Stimulated activated CD8-positive, alpha-beta memory T cell treated with anti-CD3 and anti-CD28 coated beads, Interleukin-15, amount 100 ng/mL, for 4 hours (primary cell): ENCODE measurements at regions not wholly inside any gene's neighbourhood (a gene's known extent, or its start where the extent isn't known, plus 50 kb on each side); places are given as distances from the start of the nearest gene placed in this dataset.

Experiments
- DNase-seq, 2 donors: peaks; one replicate each; pipeline ENCODE4 v3.0.0-alpha.2; 2020; ENCODE audit warnings: low read depth in 2 of 2

GRCh38 chr11:134691985-134692384 lies 279.9 kb upstream of the B3GAT1 start:
- DNase-seq, result no peak

- no peak for DNase-seq
Measured at GRCh38 chr11:134691295-134691873, 279.3 kb upstream of the B3GAT1 start.

GRCh38 chr11:134689886-134690285 lies 277.8 kb upstream of the B3GAT1 start:
- no peak for DNase-seq

GRCh38 chr11:134687548-134687947 lies 275.5 kb upstream of the B3GAT1 start:
- DNase-seq, result no peak

- no peak for DNase-seq
Measured at GRCh38 chr11:134686460-134687061, 274.5 kb upstream of the B3GAT1 start.

GRCh38 chr11:134685793-134686380 lies 273.8 kb upstream of the B3GAT1 start:
- DNase-seq, result no peak

- DNase-seq, result no peak
Measured at GRCh38 chr11:134684576-134684975, 272.5 kb upstream of the B3GAT1 start.

GRCh38 chr11:134683860-134684259 lies 271.8 kb upstream of the B3GAT1 start:
- no peak for DNase-seq

GRCh38 chr11:134682577-134682976 lies 270.5 kb upstream of the B3GAT1 start:
- no peak for DNase-seq

GRCh38 chr11:134679592-134679991 lies 267.6 kb upstream of the B3GAT1 start:
- no peak for DNase-seq

- no peak for DNase-seq
Measured at GRCh38 chr11:134678744-134679143, 266.7 kb upstream of the B3GAT1 start.

GRCh38 chr11:134677891-134678551 lies 266.0 kb upstream of the B3GAT1 start:
- DNase-seq, result no peak

GRCh38 chr11:134677397-134677822 lies 265.4 kb upstream of the B3GAT1 start:
- no peak for DNase-seq

GRCh38 chr11:134676516-134677287 lies 264.7 kb upstream of the B3GAT1 start:
- no peak for DNase-seq

GRCh38 chr11:134675983-134676382 lies 263.9 kb upstream of the B3GAT1 start:
- DNase-seq, result no peak

GRCh38 chr11:134674974-134675373 lies 262.9 kb upstream of the B3GAT1 start:
- DNase-seq, result no peak

GRCh38 chr11:134670961-134671370 lies 258.9 kb upstream of the B3GAT1 start:
- DNase-seq, result no peak

- DNase-seq, result no peak
Measured at GRCh38 chr11:134670247-134670782, 258.3 kb upstream of the B3GAT1 start.

- no peak for DNase-seq
Measured at GRCh38 chr11:134669796-134670195, 257.8 kb upstream of the B3GAT1 start.

- no peak for DNase-seq
Measured at GRCh38 chr11:134668796-134669195, 256.8 kb upstream of the B3GAT1 start.

- DNase-seq, result no peak
Measured at GRCh38 chr11:134668076-134668475, 256.0 kb upstream of the B3GAT1 start.

- no peak for DNase-seq
Measured at GRCh38 chr11:134667505-134667904, 255.5 kb upstream of the B3GAT1 start.
